ENCODE measurements at regions not wholly inside any gene's neighbourhood (a gene's known extent, or its start where the extent isn't known, plus 50 kb on each side); places are given as distances from the start of the nearest gene placed in this dataset.
"Not testable (repeated sequence)": the region's sequence is repeated elsewhere in the genome, so short reads cannot be mapped to it uniquely, and the experiment has no call there.

GRCh38 chr5:36450229-36451014, 148.7 kb upstream of the RANBP3L start:
- peak; percentile 59 for DNase-seq (ENCODE audit: low read depth)
- TF ChIP-seq CTCF (conservative IDR thresholded peaks at IDR 0.05; ENCODE audit: low read depth, low read length): no peak
- H3K4me3 ChIP-seq (ENCODE audit: low read depth, low read length): no peak overlapping the region

DNA sequence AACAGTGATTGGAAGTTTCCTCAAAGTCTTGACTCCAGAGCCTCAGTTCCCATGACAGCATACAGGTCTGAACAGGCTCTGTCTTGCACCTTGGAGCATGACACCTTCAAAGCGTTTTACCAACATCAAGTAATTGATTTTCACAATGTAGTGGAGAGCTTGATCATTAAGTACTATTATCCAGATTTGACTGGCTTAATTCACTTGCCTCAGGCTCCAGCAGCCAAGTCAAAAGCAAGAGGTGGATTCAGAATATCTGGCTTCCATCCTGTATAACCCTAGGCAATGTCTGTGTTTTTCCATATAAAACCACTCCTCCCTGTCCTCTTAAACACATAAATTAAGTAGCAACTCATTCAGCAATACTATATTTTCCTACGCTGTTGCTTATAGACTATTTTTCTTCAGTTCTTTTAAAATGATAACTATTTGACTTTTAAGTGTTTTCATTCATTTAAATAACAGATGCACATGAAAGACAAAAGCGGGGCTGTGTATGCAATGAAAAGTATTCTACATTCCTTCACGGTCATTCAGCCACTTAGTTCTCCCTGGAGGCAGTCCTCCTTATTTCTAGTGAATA, 150.8 kb upstream of the RANBP3L start:
- H3K4me3 ChIP-seq (ENCODE audit: low read depth, low read length): no peak overlapping the region
- no peak for DNase-seq (ENCODE audit: low read depth)
- TF ChIP-seq CTCF (conservative IDR thresholded peaks at IDR 0.05; ENCODE audit: low read depth, low read length): no peak

GRCh38 chr5:36457511-36458270, 148.7 kb upstream of the SLC1A3 start:
- DNase-seq (ENCODE audit: low read depth): peak; percentile 41
- no peak for TF ChIP-seq CTCF (conservative IDR thresholded peaks at IDR 0.05; ENCODE audit: low read depth, low read length)
- no peak overlapping the region for H3K4me3 ChIP-seq (ENCODE audit: low read depth, low read length)

- DNase-seq (ENCODE audit: low read depth): no peak
- TF ChIP-seq CTCF (conservative IDR thresholded peaks at IDR 0.05; ENCODE audit: low read depth, low read length): no peak
- no peak overlapping the region for H3K4me3 ChIP-seq (ENCODE audit: low read depth, low read length)
Observed at GRCh38 chr5:36458746-36459145, 147.7 kb upstream of the SLC1A3 start.

- no peak overlapping the region for H3K4me3 ChIP-seq (ENCODE audit: low read depth, low read length)
- DNase-seq (ENCODE audit: low read depth): no peak
- TF ChIP-seq CTCF (conservative IDR thresholded peaks at IDR 0.05; ENCODE audit: low read depth, low read length): peak; percentile 47
Observed at GRCh38 chr5:36459176-36460135, 146.9 kb upstream of the SLC1A3 start.

GRCh38 chr5:36462295-36463021, 143.9 kb upstream of the SLC1A3 start:
- peak; percentile 63 for DNase-seq (ENCODE audit: low read depth)
- H3K4me3 ChIP-seq (ENCODE audit: low read depth, low read length): no peak overlapping the region
- TF ChIP-seq CTCF (conservative IDR thresholded peaks at IDR 0.05; ENCODE audit: low read depth, low read length): no peak

DNA sequence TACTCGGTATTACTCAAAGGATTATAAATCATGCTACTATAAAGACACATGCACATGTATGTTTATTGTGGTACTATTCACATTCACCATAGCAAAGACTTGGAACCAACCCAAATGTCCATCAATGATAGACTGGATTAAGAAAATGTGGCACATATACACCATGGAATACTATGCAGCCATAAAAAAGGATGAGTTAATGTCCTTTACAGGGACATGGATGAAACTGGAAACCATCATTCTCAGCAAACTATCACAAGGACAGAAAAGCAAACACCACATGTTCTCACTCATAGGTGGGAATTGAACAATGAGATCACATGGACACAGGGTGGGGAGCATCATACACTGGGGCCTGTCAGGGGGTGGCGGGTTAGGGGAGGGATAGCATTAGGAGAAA, 130.5 kb upstream of the SLC1A3 start:
- DNase-seq (ENCODE audit: low read depth); H3K4me3 ChIP-seq (ENCODE audit: low read depth, low read length): not testable (repeated sequence)
